WTC11 (cell line): ENCODE measurements at regions not wholly inside any gene's neighbourhood (a gene's known extent, or its start where the extent isn't known, plus 50 kb on each side); places are given as distances from the start of the nearest gene placed in this dataset.
A peak's percentile ranks its signal among the peaks of the same experiment; 100 is the strongest.

Experiments
- ATAC-seq: fragments of 200-7000 bp; cut with Tn5 transposase; 2 replicates; pipeline ENCODE4 v1.10.0; 2021; ENCODE audit warnings: mild to moderate bottlenecking, moderate library complexity
- CTCF ChIA-PET: fragments of 300-600 bp; sonication (Branson Sonifier 250); formaldehyde crosslinking; loops from one replicate; lab custom pipeline; 2021; ENCODE audit warnings: antibody characterized with exemption; lab: Charles Lee
- POLR2A ChIA-PET: fragments of 350-600 bp; sonication (Branson Sonifier 250); formaldehyde crosslinking; loops from one replicate; lab custom pipeline; 2021; ENCODE audit warnings: antibody characterized with exemption; lab: Charles Lee
- DNase-seq: peaks from one replicate; pipeline ENCODE4 v3.0.0; 2021; ENCODE audit warnings: low spot score
- H3K27ac Mint-ChIP-seq: 2 replicates; pipeline ENCODE4 v1.8.0; 2021; ENCODE audit warnings: mixed read lengths
- H3K27me3 Mint-ChIP-seq: 2 replicates; pipeline ENCODE4 v1.8.0; 2021; ENCODE audit warnings: low read depth, mild to moderate bottlenecking, moderate library complexity, mixed read lengths
- H3K36me3 Mint-ChIP-seq: 2 replicates; pipeline ENCODE4 v1.8.0; 2021; ENCODE audit warnings: mixed read lengths
- H3K4me1 Mint-ChIP-seq: 2 replicates; pipeline ENCODE4 v1.8.0; 2022; ENCODE audit warnings: mixed read lengths
- H3K4me3 Mint-ChIP-seq: 2 replicates; pipeline ENCODE4 v1.8.0; 2021; ENCODE audit warnings: mild to moderate bottlenecking, moderate library complexity, mixed read lengths
- H3K9me3 Mint-ChIP-seq: 2 replicates; pipeline ENCODE4 v1.8.0; 2021; ENCODE audit warnings: mixed read lengths
- ATF3 ChIP-seq: sonication (generic); formaldehyde crosslinking; conservative IDR thresholded peaks from 2 replicates; pipeline ENCODE4 v1.8.1; 2022; ENCODE audit warnings: mild to moderate bottlenecking, missing genetic modification reagents
- CBFB ChIP-seq: sonication (generic); formaldehyde crosslinking; IDR thresholded peaks from 2 replicates; pipeline ENCODE4 v1.8.1; 2022; ENCODE audit warnings: mild to moderate bottlenecking, low read depth, missing genetic modification reagents
- CTCF ChIP-seq: fragments of 200-600 bp; IDR thresholded peaks from 2 replicates; pipeline ENCODE4 v1.8.0; 2022; ENCODE audit warnings: antibody characterized with exemption
- E2F4 ChIP-seq: sonication (generic); formaldehyde crosslinking; IDR thresholded peaks from 2 replicates; pipeline ENCODE4 v1.8.1; 2022; ENCODE audit warnings: low read depth, mild to moderate bottlenecking, moderate library complexity, missing genetic modification reagents, borderline replicate concordance
- ELF4 ChIP-seq: sonication (generic); formaldehyde crosslinking; IDR thresholded peaks from 2 replicates; pipeline ENCODE4 v1.8.1; 2022; ENCODE audit warnings: low read depth, mild to moderate bottlenecking, moderate library complexity, missing genetic modification reagents
- ETV6 ChIP-seq: sonication (generic); formaldehyde crosslinking; IDR thresholded peaks from 2 replicates; pipeline ENCODE4 v1.8.1; 2022; ENCODE audit warnings: mild to moderate bottlenecking, missing genetic modification reagents
- FOXJ3 ChIP-seq: sonication (generic); formaldehyde crosslinking; IDR thresholded peaks from 2 replicates; pipeline ENCODE4 v1.9.0; 2021; ENCODE audit warnings: missing genetic modification reagents, mild to moderate bottlenecking, borderline replicate concordance
- JUN ChIP-seq: sonication (generic); formaldehyde crosslinking; IDR thresholded peaks from 2 replicates; pipeline ENCODE4 v1.8.0; 2023; ENCODE audit warnings: mild to moderate bottlenecking, missing genetic modification reagents
- KAT7 ChIP-seq: sonication (generic); formaldehyde crosslinking; IDR thresholded peaks from 2 replicates; pipeline ENCODE4 v1.8.1; 2023; ENCODE audit warnings: missing genetic modification reagents, mild to moderate bottlenecking, borderline replicate concordance
- MAX ChIP-seq: sonication (generic); formaldehyde crosslinking; IDR thresholded peaks from 2 replicates; pipeline ENCODE4 v1.8.0; 2022; ENCODE audit warnings: mild to moderate bottlenecking, missing genetic modification reagents
- NR2C2 ChIP-seq: sonication (generic); formaldehyde crosslinking; IDR thresholded peaks from 2 replicates; pipeline ENCODE4 v1.8.0; 2022; ENCODE audit warnings: mild to moderate bottlenecking, missing genetic modification reagents
- RORB ChIP-seq: fragments of 250-450 bp; sonication (Bioruptor Pico); IDR thresholded peaks from 2 replicates; pipeline ENCODE4 v1.9.0; 2021; ENCODE audit warnings: mild to moderate bottlenecking
- SOX15 ChIP-seq: fragments of 250-450 bp; sonication (Bioruptor Pico); IDR thresholded peaks from 2 replicates; pipeline ENCODE4 v1.9.0; 2021; ENCODE audit warnings: mild to moderate bottlenecking
- STAT6 ChIP-seq: sonication (generic); formaldehyde crosslinking; conservative IDR thresholded peaks from 2 replicates; pipeline ENCODE4 v1.8.1; 2023; ENCODE audit warnings: mild to moderate bottlenecking, low read depth, missing genetic modification reagents, moderate library complexity
- USF1 ChIP-seq: sonication (generic); formaldehyde crosslinking; IDR thresholded peaks from 2 replicates; pipeline ENCODE4 v1.8.0; 2022; ENCODE audit warnings: mild to moderate bottlenecking, missing genetic modification reagents
- ZBTB43 ChIP-seq: sonication (generic); formaldehyde crosslinking; IDR thresholded peaks from 2 replicates; pipeline ENCODE4 v1.8.1; 2023; ENCODE audit warnings: mild to moderate bottlenecking, missing genetic modification reagents
- ZMAT4 ChIP-seq: fragments of 250-450 bp; sonication (Bioruptor Pico); IDR thresholded peaks from 2 replicates; pipeline ENCODE4 v1.9.0; 2021; ENCODE audit warnings: mild to moderate bottlenecking
- ZNF138 ChIP-seq: sonication (generic); formaldehyde crosslinking; conservative IDR thresholded peaks from 2 replicates; pipeline ENCODE4 v1.8.1; 2022; ENCODE audit warnings: mild to moderate bottlenecking, moderate library complexity, missing genetic modification reagents
- ZNF671 ChIP-seq: fragments of 250-450 bp; sonication (Bioruptor Pico); IDR thresholded peaks from 2 replicates; pipeline ENCODE4 v1.8.0; 2021; ENCODE audit warnings: mild to moderate bottlenecking
- ZSCAN18 ChIP-seq: fragments of 250-450 bp; sonication (Bioruptor Pico); IDR thresholded peaks from 2 replicates; pipeline ENCODE4 v2.1.2; 2022; ENCODE audit warnings: mild to moderate bottlenecking, moderate library complexity

- no peak for TF ChIP-seq FOXJ3 (CRISPR knock-in tag)
- TF ChIP-seq ELF4 (CRISPR knock-in tag) = no peak
Measured at GRCh38 chr1:212218065-212218464, 67.1 kb upstream of the PPP2R5A start (continued).

- no peaks in the 10 kb centered on the region for H3K27me3 Mint-ChIP-seq
- no peak for TF ChIP-seq STAT6
- no peak for TF ChIP-seq CTCF
- no peak for TF ChIP-seq JUN
- TF ChIP-seq ZBTB43 (CRISPR knock-in tag) = no peak
- no peak for TF ChIP-seq ZNF138
- TF ChIP-seq ZSCAN18 (CRISPR knock-in tag) = no peak
- TF ChIP-seq MAX (CRISPR knock-in tag) = no peak
- TF ChIP-seq CBFB (CRISPR knock-in tag) = no peak
- TF ChIP-seq ATF3 (CRISPR knock-in tag) = no peak
- no peak overlapping the region for H3K27ac Mint-ChIP-seq
- ATAC-seq (no peak), DNase-seq (no peak)
- ChIA-PET CTCF (interaction anchor here (1.2 kb wide), 1 partner anchor 183 kb away, joined by 3 read pairs; the partner anchor contains the start of genes DTL and INTS7), POLR2A (no interaction called here)
- H3K4me1 Mint-ChIP-seq = peaks cover 25% of the 10 kb centered on the region
- H3K36me3 Mint-ChIP-seq = no peaks in the 10 kb centered on the region
- H3K9me3 Mint-ChIP-seq = 0 out of 2 replicates have a peak, but pooled peaks cover 2% of the 10 kb centered on the region
- H3K4me3 Mint-ChIP-seq = no peak overlapping the region
Measured at GRCh38 chr1:212218911-212219310, 66.3 kb upstream of the PPP2R5A start.

- no peak for DNase-seq
- H3K27me3 Mint-ChIP-seq = no peaks in the 10 kb centered on the region
- ChIA-PET CTCF (interaction anchor here (0.5 to 1.2 kb wide), 2 partner anchors 184 to 740 kb away, joined by 3 read pairs; partner anchors contain the start of genes DTL and INTS7), POLR2A (no interaction called here)
- TF ChIP-seq E2F4 (CRISPR knock-in tag) (no peak), SOX15 (no peak), ELF4 (CRISPR knock-in tag) (no peak), RORB (CRISPR knock-in tag) (no peak), ETV6 (CRISPR knock-in tag) (no peak), ZNF671 (CRISPR knock-in tag) (no peak), ZMAT4 (no peak), FOXJ3 (CRISPR knock-in tag) (no peak), NR2C2 (CRISPR knock-in tag) (no peak), KAT7 (no peak), USF1 (CRISPR knock-in tag) (no peak)
- H3K36me3 Mint-ChIP-seq = no peaks in the 10 kb centered on the region
- H3K27ac Mint-ChIP-seq = no peak overlapping the region
- ATAC-seq = peak; percentile 60
- H3K9me3 Mint-ChIP-seq = 0 out of 2 replicates have a peak, but pooled peaks cover 2% of the 10 kb centered on the region
- H3K4me1 Mint-ChIP-seq = peaks cover 16% of the 10 kb centered on the region
- no peak overlapping the region for H3K4me3 Mint-ChIP-seq
Measured at GRCh38 chr1:212219679-212220463, 65.3 kb upstream of the PPP2R5A start.
